HepG2 (cell line): ENCODE measurements at regions not wholly inside any gene's neighbourhood (a gene's known extent, or its start where the extent isn't known, plus 50 kb on each side); places are given as distances from the start of the nearest gene placed in this dataset.

Source experiments
- ATAC-seq: fragments of 200-7000 bp; cut with Tn5 transposase; 3 replicates; pipeline ENCODE4 v1.9.1; 2020; ENCODE audit warnings: mild to moderate bottlenecking, moderate library complexity
- BruUV-seq: library from RNA; stranded (reverse); fragments of 400-500 nt; replicated peaks from 2 replicates; lab custom pipeline; 2021; lab: Mats Ljungman, UMichigan
- CTCF ChIA-PET: fragments of 300-600 bp; formaldehyde crosslinking; extraction: SDS; loops from one replicate; lab custom pipeline; 2021; ENCODE audit warnings: low total read pairs, inconsistent platforms, low intra/inter-chr PET ratio; lab: Yijun Ruan, JAX
- POLR2A ChIA-PET: fragments of 350-600 bp; sonication (Branson Sonifier 250); formaldehyde crosslinking; loops from one replicate; lab custom pipeline; 2020; ENCODE audit warnings: antibody characterized with exemption, inconsistent platforms; lab: Yijun Ruan, JAX
- DNase-seq: peaks from one replicate; pipeline ENCODE4 v3.0.0-alpha.2; 2015; ENCODE audit warnings: low spot score
- FAIRE-seq: peaks from 3 replicates; lab custom pipeline; 2011; peaks lifted over from hg19 to GRCh38; lab: Jason Lieb, UNC
- H2AFZ ChIP-seq: one replicate; pipeline ENCODE4 v1.6.1; 2011; ENCODE audit warnings: low read length, inconsistent platforms
- H3K27ac ChIP-seq: fragments of 300-600 bp; 3 replicates; pipeline ENCODE4 v1.8.0; 2011; ENCODE audit warnings: mixed run types, mild to moderate bottlenecking, mixed read lengths, low read length, inconsistent platforms; ENCODE audit not compliant: insufficient read depth; ENCODE audit errors: extremely low read length
- H3K27me3 ChIP-seq, 2 experiments: fragments of 200-600 bp in 1 of 2; 2 replicates in 1 of 2; 3 replicates in 1 of 2; pipeline versions ENCODE4 v1.6.0 to v1.8.0; 2011; ENCODE audit warnings: low read length in 2 of 2, mild to moderate bottlenecking in 2 of 2, moderate library complexity in 2 of 2, inconsistent platforms in 1 of 2; ENCODE audit not compliant: insufficient read depth in 2 of 2, control insufficient read depth in 1 of 2
- H3K36me3 ChIP-seq, 2 experiments: fragments of 200-600 bp in 1 of 2; replicated peaks in 1 of 2; 2 replicates in 1 of 2; 3 replicates in 1 of 2; pipeline versions ENCODE4 v1.5.1 to v1.8.0; 2011; ENCODE audit warnings: low read length in 2 of 2, inconsistent platforms in 1 of 2; ENCODE audit not compliant: insufficient read depth in 2 of 2, control insufficient read depth in 1 of 2
- H3K4me1 ChIP-seq: 2 replicates; pipeline ENCODE4 v1.5.1; 2012; ENCODE audit warnings: low read length, inconsistent platforms; ENCODE audit not compliant: insufficient read depth
- H3K4me2 ChIP-seq: 2 replicates; pipeline ENCODE4 v1.6.0; 2011; ENCODE audit warnings: low read depth, low read length, inconsistent platforms
- H3K4me3 ChIP-seq, 3 experiments: fragments of 200-600 bp in 1 of 3; sonication (generic), shearing (Covaris generic) in 1 of 3; replicated peaks in 1 of 3; 2 replicates each; pipeline ENCODE4 v1.5.1; 2011 to 2016; ENCODE audit warnings: low read length in 3 of 3, inconsistent platforms in 2 of 3, low read depth in 2 of 3, mild to moderate bottlenecking in 2 of 3, control low read depth in 1 of 3, mixed read lengths in 1 of 3; ENCODE audit not compliant: insufficient read depth in 1 of 3
- H3K79me2 ChIP-seq: one replicate; pipeline ENCODE4 v1.6.1; 2011; ENCODE audit warnings: low read length, inconsistent platforms; ENCODE audit not compliant: insufficient read depth
- H3K9ac ChIP-seq: 2 replicates; pipeline ENCODE4 v1.6.0; 2011; ENCODE audit warnings: mild to moderate bottlenecking, low read depth, low read length, inconsistent platforms; ENCODE audit not compliant: insufficient read depth
- H3K9me3 ChIP-seq: 2 replicates; pipeline ENCODE4 v1.5.1; 2012; ENCODE audit warnings: mild to moderate bottlenecking, low read length
- H4K20me1 ChIP-seq: 2 replicates; pipeline ENCODE4 v1.6.0; 2011; ENCODE audit warnings: inconsistent platforms, mild to moderate bottlenecking, low read length, moderate library complexity; ENCODE audit not compliant: insufficient read depth
- DMAP1 ChIP-seq: IDR thresholded peaks from 2 replicates; pipeline ENCODE4 v1.6.1; 2016
- ERF ChIP-seq: IDR thresholded peaks from 2 replicates; pipeline ENCODE4 v1.6.1; 2018; ENCODE audit warnings: missing biosample characterization, missing genetic modification reagents
- HNRNPH1 ChIP-seq: fragments of 200-400 bp; formaldehyde crosslinking; optimal IDR thresholded peaks from 2 replicates; pipeline ENCODE3; 2017; ENCODE audit warnings: mild to moderate bottlenecking, low read depth, low read length
- JUNB ChIP-seq: sonication (generic); formaldehyde crosslinking; IDR thresholded peaks from 2 replicates; pipeline ENCODE4 v1.8.0; 2022; ENCODE audit warnings: missing genetic modification reagents, mild to moderate bottlenecking, borderline replicate concordance
- LCORL ChIP-seq, 2 experiments: fragments of 450-650 bp in 1 of 2; sonication (generic) in 1 of 2; formaldehyde crosslinking in 1 of 2; IDR thresholded peaks; 2 replicates each; pipeline versions ENCODE4 v1.5.0 to v1.6.1; 2017 to 2020; ENCODE audit warnings: antibody characterized with exemption in 1 of 2, missing genetic modification reagents in 1 of 2
- MIXL1 ChIP-seq: IDR thresholded peaks from 2 replicates; pipeline ENCODE4 v1.6.1; 2016
- MTA3 ChIP-seq: sonication (generic); formaldehyde crosslinking; IDR thresholded peaks from 2 replicates; pipeline ENCODE4 v1.4.0; 2020; ENCODE audit warnings: missing genetic modification reagents
- SNAI1 ChIP-seq: sonication (generic); formaldehyde crosslinking; IDR thresholded peaks from 2 replicates; pipeline ENCODE4 v1.5.0; 2020; ENCODE audit warnings: mild to moderate bottlenecking, missing genetic modification reagents, borderline replicate concordance
- ZFX ChIP-seq: sonication (generic); formaldehyde crosslinking; IDR thresholded peaks from 2 replicates; pipeline ENCODE4 v1.4.0; 2020; ENCODE audit warnings: mild to moderate bottlenecking, low read depth, missing genetic modification reagents, moderate library complexity
- ZNF317 ChIP-seq: sonication (generic); formaldehyde crosslinking; IDR thresholded peaks from 2 replicates; pipeline ENCODE4 v1.5.0; 2020; ENCODE audit warnings: mild to moderate bottlenecking, missing genetic modification reagents
- ZNF530 ChIP-seq: sonication (generic); formaldehyde crosslinking; IDR thresholded peaks from 2 replicates; pipeline ENCODE4 v1.5.0; 2020; ENCODE audit warnings: low read depth, mild to moderate bottlenecking, missing genetic modification reagents
- ZNF567 ChIP-seq: sonication (generic); formaldehyde crosslinking; IDR thresholded peaks from 2 replicates; pipeline ENCODE4 v1.8.1; 2023; ENCODE audit warnings: mild to moderate bottlenecking, missing genetic modification reagents, borderline replicate concordance
- ZNF629 ChIP-seq: sonication (generic); formaldehyde crosslinking; conservative IDR thresholded peaks from 2 replicates; pipeline ENCODE4 v1.5.0; 2020; ENCODE audit warnings: missing genetic modification reagents
- ZNF772 ChIP-seq: sonication (generic); formaldehyde crosslinking; IDR thresholded peaks from 2 replicates; pipeline ENCODE4 v1.5.0; 2020; ENCODE audit warnings: mild to moderate bottlenecking, missing genetic modification reagents
- ZSCAN31 ChIP-seq: sonication (generic); formaldehyde crosslinking; IDR thresholded peaks from 2 replicates; pipeline ENCODE4 v1.5.0; 2020; ENCODE audit warnings: low read depth, mild to moderate bottlenecking, missing genetic modification reagents
- in situ Hi-C: cut with HindIII; loops from 2 replicates; pipeline ENCODE4 v1.10.0; 2017; ENCODE audit warnings: low pct_unique_long_range_greater_than_20kb; ENCODE audit not compliant: extremely low pct_ligation_motif_present
- intact Hi-C: fragments of 100-400 bp; cut with micrococcal nuclease; formaldehyde crosslinking; loops from one replicate; pipeline ENCODE4 v1.10.0; 2022; ENCODE audit not compliant: unreplicated experiment
- TF ChIP-seq, protein P1 (sequence below): sonication (generic); formaldehyde crosslinking; IDR thresholded peaks from 2 replicates; pipeline ENCODE4 v1.4.0; 2020; ENCODE audit warnings: mild to moderate bottlenecking, missing genetic modification reagents
- TF ChIP-seq, protein P2 (sequence below): sonication (generic); formaldehyde crosslinking; IDR thresholded peaks from 2 replicates; pipeline ENCODE4 v1.5.1; 2020; ENCODE audit warnings: missing genetic modification reagents, mild to moderate bottlenecking, borderline replicate concordance

DNA sequence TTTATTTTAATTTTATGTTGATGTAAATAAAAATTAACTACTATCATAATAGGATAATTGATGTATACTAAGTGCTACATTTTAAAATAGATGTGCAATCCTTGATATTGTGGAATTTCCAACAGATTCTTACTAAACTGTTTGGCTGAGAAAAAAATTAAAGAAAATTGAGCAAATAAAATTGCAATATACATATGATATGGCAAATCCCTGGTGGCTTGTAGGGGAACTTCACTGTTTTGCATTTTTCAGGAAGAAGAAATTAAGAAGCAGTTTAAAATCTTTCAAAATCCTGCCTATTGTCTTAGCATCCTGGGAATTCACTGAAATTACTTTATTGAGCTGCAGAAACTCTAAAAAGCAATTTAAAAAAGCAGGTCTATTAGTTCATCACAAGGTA, 191.4 kb upstream of the ADGRB3 start:
- DNase-seq = no peak
- no peak for FAIRE-seq
- no TSS peak for BruUV-seq
- CTCF ChIA-PET = no interaction called here
- Histone ChIP-seq H2AFZ (no peak overlapping the region), H3K79me2 (no peaks in the 10 kb centered on the region), H3K4me3 (no peak overlapping the region), H3K9ac (no peak overlapping the region), H3K27ac (no peak overlapping the region), H3K36me3 (no peaks in the 10 kb centered on the region), H3K4me1 (no peaks in the 10 kb centered on the region), H3K4me2 (no peak overlapping the region), H3K27me3 (no peaks in the 10 kb centered on the region), H3K9me3 (no peaks in the 10 kb centered on the region), H4K20me1 (no peaks in the 10 kb centered on the region)
- ATAC-seq = no peak
- in situ Hi-C loops (no loop called here), intact Hi-C loops (no loop called here)
- POLR2A ChIA-PET = no interaction called here
- TF ChIP-seq ZSCAN31 (no peak), SNAI1 (CRISPR knock-in tag) (no peak), ZNF567 (CRISPR knock-in tag) (no peak), ZNF317 (no peak), ZNF772 (CRISPR knock-in tag) (no peak), ZFX (CRISPR knock-in tag) (no peak), ZNF530 (CRISPR knock-in tag) (no peak), LCORL (IDR thresholded peaks at IDR 0.05) (no peak), LCORL (CRISPR knock-in tag; IDR thresholded peaks at IDR 0.05) (no peak), MIXL1 (CRISPR knock-in tag) (no peak), DMAP1 (CRISPR knock-in tag) (no peak), ZNF629 (CRISPR knock-in tag) (no peak), HNRNPH1 (no peak), MTA3 (CRISPR knock-in tag) (no peak), JUNB (CRISPR knock-in tag) (no peak), ERF (CRISPR knock-in tag) (no peak)
- TF ChIP-seq, protein P1, sequence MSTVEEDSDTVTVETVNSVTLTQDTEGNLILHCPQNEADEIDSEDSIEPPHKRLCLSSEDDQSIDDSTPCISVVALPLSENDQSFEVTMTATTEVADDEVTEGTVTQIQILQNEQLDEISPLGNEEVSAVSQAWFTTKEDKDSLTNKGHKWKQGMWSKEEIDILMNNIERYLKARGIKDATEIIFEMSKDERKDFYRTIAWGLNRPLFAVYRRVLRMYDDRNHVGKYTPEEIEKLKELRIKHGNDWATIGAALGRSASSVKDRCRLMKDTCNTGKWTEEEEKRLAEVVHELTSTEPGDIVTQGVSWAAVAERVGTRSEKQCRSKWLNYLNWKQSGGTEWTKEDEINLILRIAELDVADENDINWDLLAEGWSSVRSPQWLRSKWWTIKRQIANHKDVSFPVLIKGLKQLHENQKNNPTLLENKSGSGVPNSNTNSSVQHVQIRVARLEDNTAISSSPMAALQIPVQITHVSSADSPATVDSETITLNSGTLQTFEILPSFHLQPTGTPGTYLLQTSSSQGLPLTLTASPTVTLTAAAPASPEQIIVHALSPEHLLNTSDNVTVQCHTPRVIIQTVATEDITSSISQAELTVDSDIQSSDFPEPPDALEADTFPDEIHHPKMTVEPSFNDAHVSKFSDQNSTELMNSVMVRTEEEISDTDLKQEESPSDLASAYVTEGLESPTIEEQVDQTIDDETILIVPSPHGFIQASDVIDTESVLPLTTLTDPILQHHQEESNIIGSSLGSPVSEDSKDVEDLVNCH (CRISPR knock-in tag) = no peak
- TF ChIP-seq, protein P2, sequence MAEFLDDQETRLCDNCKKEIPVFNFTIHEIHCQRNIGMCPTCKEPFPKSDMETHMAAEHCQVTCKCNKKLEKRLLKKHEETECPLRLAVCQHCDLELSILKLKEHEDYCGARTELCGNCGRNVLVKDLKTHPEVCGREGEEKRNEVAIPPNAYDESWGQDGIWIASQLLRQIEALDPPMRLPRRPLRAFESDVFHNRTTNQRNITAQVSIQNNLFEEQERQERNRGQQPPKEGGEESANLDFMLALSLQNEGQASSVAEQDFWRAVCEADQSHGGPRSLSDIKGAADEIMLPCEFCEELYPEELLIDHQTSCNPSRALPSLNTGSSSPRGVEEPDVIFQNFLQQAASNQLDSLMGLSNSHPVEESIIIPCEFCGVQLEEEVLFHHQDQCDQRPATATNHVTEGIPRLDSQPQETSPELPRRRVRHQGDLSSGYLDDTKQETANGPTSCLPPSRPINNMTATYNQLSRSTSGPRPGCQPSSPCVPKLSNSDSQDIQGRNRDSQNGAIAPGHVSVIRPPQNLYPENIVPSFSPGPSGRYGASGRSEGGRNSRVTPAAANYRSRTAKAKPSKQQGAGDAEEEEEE (CRISPR knock-in tag) = no peak
